ENCODE measurements at regions not wholly inside any gene's neighbourhood (a gene's known extent, or its start where the extent isn't known, plus 50 kb on each side); places are given as distances from the start of the nearest gene placed in this dataset.

- no peak for TF ChIP-seq TEAD4 (IDR thresholded peaks at IDR 0.05; ENCODE audit: low read depth, low read length)
Observed at GRCh38 chr7:94241402-94241925, 153.2 kb upstream of the COL1A2 start (continued).

Data from H1 (cell line).